ENCODE measurements at regions not wholly inside any gene's neighbourhood (a gene's known extent, or its start where the extent isn't known, plus 50 kb on each side); places are given as distances from the start of the nearest gene placed in this dataset.

- H3K27ac ChIP-seq (ENCODE audit: extremely low read length, insufficient read depth, low read length) = no peak overlapping the region
- intact Hi-C loops (cut with micrococcal nuclease; ENCODE audit: unreplicated experiment) = no loop called here
- BruUV-seq (replicated peaks) = no TSS peak
These were observed 74.1 kb upstream of the PRR23C start for GRCh38 chr3:139118835-139119234.

More at GRCh38 chr3:139118835-139119234, 74.1 kb upstream of the PRR23C start:
- Histone ChIP-seq H3K4me2 (ENCODE audit: low read depth, low read length) (no peak overlapping the region), H2AFZ (ENCODE audit: low read length) (no peak overlapping the region), H3K4me1 (ENCODE audit: insufficient read depth, low read length) (peaks cover 12% of the 10 kb centered on the region), H3K79me2 (ENCODE audit: insufficient read depth, low read length) (no peaks in the 10 kb centered on the region), H3K9me3 (ENCODE audit: low read length) (no peaks in the 10 kb centered on the region), H4K20me1 (ENCODE audit: insufficient read depth, low read length) (no peaks in the 10 kb centered on the region), H3K36me3 (replicated peaks in 1 of 2; ENCODE audit: control insufficient read depth in 1 of 2, insufficient read depth in 2 of 2, low read length in 2 of 2) (no peaks in the 10 kb centered on the region), H3K4me3 (replicated peaks in 1 of 3; ENCODE audit: insufficient read depth in 1 of 3, low read depth in 2 of 3, low read length in 3 of 3) (no peak overlapping the region), H3K9ac (ENCODE audit: insufficient read depth, low read depth, low read length) (no peak overlapping the region), H3K27me3 (ENCODE audit: control insufficient read depth in 1 of 2, insufficient read depth in 2 of 2, low read length in 2 of 2) (no peaks in the 10 kb centered on the region)
- 38% methylated on average over 3 of the region's 4 CpGs for WGBS (ENCODE audit: low lambda C conversion rate)
- TF ChIP-seq PLRG1 (conservative IDR thresholded peaks at IDR 0.05) (no peak), SAFB2 (CRISPR knock-in tag; IDR thresholded peaks at IDR 0.05; ENCODE audit: borderline replicate concordance, low read depth) (no peak), SMARCC2 (IDR thresholded peaks at IDR 0.05) (no peak), ZNF790 (CRISPR knock-in tag; IDR thresholded peaks at IDR 0.05; ENCODE audit: borderline replicate concordance) (no peak), ZBTB14 (CRISPR knock-in tag; IDR thresholded peaks at IDR 0.05) (no peak), RXRA (CRISPR knock-in tag; IDR thresholded peaks at IDR 0.05) (no peak), HCFC1 (IDR thresholded peaks at IDR 0.05; ENCODE audit: low read depth, low read length) (no peak), NAIF1 (CRISPR knock-in tag; IDR thresholded peaks at IDR 0.05; ENCODE audit: borderline replicate concordance) (no peak), NONO (IDR thresholded peaks at IDR 0.05) (no peak), NONO (CRISPR knock-in tag; conservative IDR thresholded peaks at IDR 0.05) (no peak), ZNF232 (CRISPR knock-in tag; IDR thresholded peaks at IDR 0.05; ENCODE audit: borderline replicate concordance) (no peak), PHF20 (CRISPR knock-in tag; IDR thresholded peaks at IDR 0.05) (no peak), SP4 (CRISPR knock-in tag; IDR thresholded peaks at IDR 0.05) (no peak), ELF3 (CRISPR knock-in tag; IDR thresholded peaks at IDR 0.05) (no peak), ZNF326 (CRISPR knock-in tag; IDR thresholded peaks at IDR 0.05; ENCODE audit: borderline replicate concordance) (no peak)
- TF ChIP-seq, protein P1, sequence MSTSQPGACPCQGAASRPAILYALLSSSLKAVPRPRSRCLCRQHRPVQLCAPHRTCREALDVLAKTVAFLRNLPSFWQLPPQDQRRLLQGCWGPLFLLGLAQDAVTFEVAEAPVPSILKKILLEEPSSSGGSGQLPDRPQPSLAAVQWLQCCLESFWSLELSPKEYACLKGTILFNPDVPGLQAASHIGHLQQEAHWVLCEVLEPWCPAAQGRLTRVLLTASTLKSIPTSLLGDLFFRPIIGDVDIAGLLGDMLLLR (CRISPR knock-in tag; IDR thresholded peaks at IDR 0.05) = no peak
- TF ChIP-seq, protein P2, sequence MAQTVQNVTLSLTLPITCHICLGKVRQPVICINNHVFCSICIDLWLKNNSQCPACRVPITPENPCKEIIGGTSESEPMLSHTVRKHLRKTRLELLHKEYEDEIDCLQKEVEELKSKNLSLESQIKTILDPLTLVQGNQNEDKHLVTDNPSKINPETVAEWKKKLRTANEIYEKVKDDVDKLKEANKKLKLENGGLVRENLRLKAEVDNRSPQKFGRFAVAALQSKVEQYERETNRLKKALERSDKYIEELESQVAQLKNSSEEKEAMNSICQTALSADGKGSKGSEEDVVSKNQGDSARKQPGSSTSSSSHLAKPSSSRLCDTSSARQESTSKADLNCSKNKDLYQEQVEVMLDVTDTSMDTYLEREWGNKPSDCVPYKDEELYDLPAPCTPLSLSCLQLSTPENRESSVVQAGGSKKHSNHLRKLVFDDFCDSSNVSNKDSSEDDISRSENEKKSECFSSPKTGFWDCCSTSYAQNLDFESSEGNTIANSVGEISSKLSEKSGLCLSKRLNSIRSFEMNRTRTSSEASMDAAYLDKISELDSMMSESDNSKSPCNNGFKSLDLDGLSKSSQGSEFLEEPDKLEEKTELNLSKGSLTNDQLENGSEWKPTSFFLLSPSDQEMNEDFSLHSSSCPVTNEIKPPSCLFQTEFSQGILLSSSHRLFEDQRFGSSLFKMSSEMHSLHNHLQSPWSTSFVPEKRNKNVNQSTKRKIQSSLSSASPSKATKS (CRISPR knock-in tag; IDR thresholded peaks at IDR 0.05) = no peak
- POLR2A ChIA-PET = no interaction called here
- CTCF ChIA-PET (ENCODE audit: low intra/inter-chr PET ratio, low total read pairs) = no interaction called here
- in situ Hi-C loops (cut with HindIII; ENCODE audit: extremely low pct_ligation_motif_present, low pct_unique_long_range_greater_than_20kb) = no loop called here
- DNase-seq (ENCODE audit: low spot score) (no peak), FAIRE-seq (no peak), ATAC-seq (no peak)
